ENCODE measurements at regions not wholly inside any gene's neighbourhood (a gene's known extent, or its start where the extent isn't known, plus 50 kb on each side); places are given as distances from the start of the nearest gene placed in this dataset.

DNA sequence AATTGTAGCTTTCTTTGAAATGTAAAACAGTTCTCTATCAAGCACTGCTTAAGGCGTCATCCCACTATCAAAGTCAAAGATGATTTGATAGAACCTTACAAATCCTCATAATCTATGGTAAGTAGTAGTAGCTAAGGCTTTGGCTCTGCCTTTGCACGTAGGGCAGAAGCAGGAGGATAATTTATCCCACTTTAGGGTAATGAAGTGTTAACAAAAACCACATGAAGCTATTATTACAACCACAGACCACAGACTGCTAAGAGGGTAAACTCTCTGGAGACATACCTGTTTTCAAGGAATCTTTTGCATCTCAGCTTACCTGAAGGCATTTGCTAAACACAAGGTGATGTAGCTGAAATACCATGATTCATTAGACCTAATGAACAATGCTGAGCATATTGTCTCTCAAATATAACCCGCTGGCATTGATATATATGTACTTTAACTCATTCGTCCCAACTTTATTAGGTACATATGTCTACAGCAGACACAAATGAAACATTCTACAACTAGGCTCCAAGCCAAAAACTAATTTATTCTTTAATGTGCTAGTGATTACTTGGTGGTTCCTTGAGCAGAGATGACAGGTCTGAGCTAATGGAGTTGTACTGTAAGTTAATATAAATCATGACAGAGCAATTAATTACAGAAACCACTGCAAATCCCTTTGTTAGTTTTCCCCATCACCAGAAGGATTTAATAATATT, 368.8 kb downstream of the ETNK1 start:
- no peak for DNase-seq

DNA sequence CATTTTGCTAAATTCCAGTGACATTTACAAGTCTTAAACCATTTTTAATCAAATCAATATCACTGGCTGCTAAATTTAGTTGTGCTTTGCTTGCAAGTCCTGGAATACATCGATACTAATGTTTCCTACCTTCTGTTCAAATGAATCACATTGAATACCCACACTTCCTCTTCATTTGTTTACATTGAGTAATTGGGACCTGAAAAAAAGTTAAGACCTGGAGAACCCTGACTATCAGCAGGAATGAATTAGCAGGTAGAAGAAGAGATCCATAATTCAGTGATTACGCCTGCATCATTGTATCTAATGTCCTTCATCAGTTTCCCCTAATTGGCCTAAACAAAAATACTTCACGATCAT, 369.3 kb downstream of the ETNK1 start:
- no peak for DNase-seq

DNA sequence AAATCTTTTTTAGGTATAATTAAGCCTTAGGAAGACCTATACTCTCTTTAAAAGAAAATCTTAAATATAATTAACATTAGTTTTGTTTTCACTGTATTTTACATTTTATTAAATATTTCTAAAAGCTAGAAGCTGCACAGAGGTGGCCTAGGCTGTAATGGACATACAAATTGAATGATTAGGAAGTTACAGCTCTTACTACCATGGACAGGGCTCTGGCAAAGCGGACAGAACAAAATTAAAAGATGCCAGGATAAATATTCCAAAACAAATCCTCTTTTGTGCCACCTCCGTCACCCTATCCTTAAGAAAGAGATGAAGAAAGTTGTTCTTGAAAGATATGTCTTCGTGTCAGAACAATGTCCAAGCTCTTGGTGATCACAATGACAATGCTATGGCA, 376.5 kb downstream of the ETNK1 start:
- no peak for DNase-seq

DNA sequence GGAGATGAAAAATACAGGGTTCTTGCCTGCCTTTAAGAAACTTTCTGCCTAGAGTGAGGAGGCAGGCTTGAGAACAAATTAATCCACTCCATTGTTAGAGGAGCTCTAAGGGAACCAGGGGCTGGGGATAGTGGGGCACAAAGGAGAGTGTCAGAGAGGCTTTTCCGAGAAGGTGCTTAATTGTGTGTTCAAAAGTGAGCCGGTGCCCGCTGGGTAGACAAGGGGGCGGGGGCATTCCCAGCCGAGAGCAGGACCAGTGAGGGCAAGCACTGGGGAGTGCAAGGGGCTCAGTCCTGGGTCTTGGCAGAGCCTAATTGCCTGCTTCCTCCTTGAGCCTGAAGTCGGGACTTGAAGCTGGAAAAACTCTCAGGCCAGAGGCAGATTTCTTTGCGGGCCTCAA, 377.4 kb downstream of the ETNK1 start:
- DNase-seq: no peak

DNA sequence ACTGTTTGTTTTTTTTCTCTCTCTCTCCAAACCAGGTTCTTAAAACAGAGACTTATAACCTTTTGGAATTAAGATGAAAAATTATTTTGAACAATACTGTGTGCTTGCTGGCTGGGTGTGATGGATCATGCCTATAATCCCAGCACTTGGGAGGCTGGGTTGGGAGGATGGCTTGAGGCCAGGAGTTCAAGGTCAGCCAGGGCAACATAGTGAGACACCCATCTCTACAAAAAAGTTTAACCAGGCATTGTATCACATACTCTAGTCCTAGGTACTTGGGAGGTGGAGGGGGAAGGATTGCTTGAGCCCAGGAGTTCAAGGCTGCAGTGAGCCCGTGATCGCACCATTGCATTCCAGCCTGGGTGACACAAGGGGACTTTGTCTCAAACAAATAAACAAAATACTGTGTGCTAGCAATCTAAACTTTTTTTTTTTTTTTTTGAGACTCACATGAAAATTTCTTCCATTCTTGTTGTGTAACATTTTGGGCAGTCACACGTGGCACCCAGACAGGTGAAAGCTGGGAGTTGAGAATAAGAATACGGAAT, 379.6 kb downstream of the ETNK1 start:
- no peak for DNase-seq

DNA sequence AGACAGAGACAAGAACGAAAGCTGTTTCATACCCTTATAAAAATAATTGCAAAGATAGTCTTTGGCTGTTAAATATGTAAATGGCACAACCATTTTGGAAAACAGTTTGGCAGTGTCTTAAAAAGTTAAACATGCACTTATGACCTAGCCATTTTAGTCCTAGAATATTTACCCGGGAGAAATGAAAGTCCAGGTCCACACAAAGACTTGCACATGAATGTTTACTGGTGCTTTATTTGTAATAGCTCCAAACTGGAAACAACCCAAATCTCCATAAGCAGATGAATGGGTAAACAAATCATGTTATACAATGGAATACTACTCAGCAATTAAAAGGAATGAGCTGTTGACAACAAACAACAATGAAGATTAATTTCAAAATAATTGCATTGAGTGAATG, 380.4 kb downstream of the ETNK1 start:
- no peak for DNase-seq

GRCh38 chr12:23006413-23006812, 381.4 kb downstream of the ETNK1 start:
- no peak for DNase-seq

GRCh38 chr12:23008623-23009022, 383.7 kb downstream of the ETNK1 start:
- no peak for DNase-seq

- DNase-seq: no peak
Observed at GRCh38 chr12:23014749-23015148, 389.8 kb downstream of the ETNK1 start.

DNA sequence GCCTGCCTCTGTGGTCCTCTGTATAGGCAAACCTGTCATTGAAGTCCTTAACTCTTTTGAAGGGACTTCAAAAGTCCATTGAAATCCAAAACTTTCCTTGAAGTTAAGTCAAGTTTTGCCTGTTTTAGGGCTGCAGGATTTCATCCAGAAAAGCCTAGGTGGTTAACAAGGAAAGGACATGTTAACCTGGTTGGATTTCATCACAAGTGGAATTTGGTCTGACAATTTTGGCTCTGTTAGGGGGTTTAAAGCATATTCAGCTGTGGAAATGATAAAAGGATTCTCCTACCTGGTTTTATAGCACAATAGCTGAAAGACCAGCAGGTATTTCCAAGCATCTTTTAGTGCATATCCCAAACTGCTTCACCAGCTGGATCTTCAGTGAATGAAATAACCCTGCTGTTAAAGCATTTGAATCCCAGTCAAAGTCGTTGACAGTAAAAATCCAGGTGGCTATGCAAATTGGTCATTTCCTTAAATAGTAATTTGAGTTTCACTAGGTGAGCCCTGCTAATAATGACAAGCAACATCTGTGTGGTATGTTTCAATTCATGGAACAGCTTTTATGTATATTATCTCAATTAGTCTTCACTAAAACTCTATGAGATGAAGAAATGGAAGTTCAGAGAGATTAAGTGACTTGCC, 400.5 kb downstream of the ETNK1 start:
- DNase-seq: no peak

- no peak for DNase-seq
Observed at GRCh38 chr12:23028158-23028802, 403.3 kb downstream of the ETNK1 start.

GRCh38 chr12:23029185-23029584, 404.2 kb downstream of the ETNK1 start:
- no peak for DNase-seq

- no peak for DNase-seq
Observed at GRCh38 chr12:23039834-23040233, 414.9 kb downstream of the ETNK1 start.

DNA sequence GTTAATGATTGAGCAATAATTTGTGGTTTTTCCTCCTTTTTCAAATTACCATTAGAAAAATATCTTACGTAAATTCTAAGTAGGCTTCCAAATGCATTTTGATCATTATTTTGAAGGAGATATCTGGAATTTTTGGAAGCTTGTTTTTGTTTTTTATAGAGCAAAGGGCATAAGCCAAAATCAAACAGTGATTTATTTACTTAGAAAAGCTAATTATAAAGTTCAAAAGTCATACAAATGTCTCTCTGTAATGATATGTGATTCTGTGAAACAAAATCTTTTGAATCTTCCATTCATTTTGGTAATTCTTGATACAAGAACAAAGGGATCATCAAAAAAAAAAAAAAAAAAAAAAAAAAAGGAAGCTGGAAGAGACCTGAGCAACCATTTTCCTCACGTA, 416.8 kb downstream of the ETNK1 start:
- DNase-seq: no peak

- no peak for DNase-seq
Observed at GRCh38 chr12:23043646-23044045, 418.7 kb downstream of the ETNK1 start.

- DNase-seq: no peak
Observed at GRCh38 chr12:23049180-23049579, 424.2 kb downstream of the ETNK1 start.

DNA sequence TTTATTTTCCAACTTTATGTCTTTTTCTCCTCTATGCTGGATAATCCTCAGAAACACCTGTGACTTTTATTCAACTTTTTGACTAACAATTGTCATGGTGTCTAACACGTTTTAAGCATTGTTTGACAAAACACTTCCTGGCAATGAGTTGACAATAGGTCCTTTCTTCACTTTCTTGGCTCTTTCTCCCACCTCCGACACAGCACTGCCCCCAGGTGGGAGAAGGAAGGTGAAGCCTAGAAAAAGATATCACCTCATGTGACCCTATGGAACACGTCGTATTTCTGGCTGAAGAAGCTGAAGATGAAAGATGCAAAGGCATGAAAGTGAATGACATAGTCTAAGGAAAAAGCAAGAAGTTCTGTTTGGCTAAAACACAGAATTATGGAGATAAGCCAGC, 430.0 kb downstream of the ETNK1 start:
- no peak for DNase-seq

GRCh38 chr12:23057571-23057970, 432.6 kb downstream of the ETNK1 start:
- no peak for DNase-seq

- DNase-seq: no peak
Observed at GRCh38 chr12:23060161-23060560, 435.2 kb downstream of the ETNK1 start.

DNA sequence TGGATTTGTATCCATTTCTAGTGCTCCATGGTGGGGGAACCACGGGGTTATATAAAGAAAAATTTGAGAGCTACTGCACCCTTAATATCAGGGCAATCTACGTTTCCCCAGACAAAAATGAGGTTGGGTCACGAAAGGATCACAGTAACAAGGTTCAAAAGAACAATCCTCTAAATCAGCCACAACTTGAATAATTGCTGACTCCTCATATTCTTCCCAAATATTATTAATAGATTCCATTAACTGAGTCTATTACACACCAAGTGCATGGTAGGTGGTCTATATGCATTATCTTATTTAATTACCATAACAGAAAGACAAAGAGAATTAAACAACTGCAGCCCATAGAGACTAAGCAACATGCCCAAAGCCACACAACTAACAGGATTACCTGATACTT, 438.2 kb downstream of the ETNK1 start:
- no peak for DNase-seq

- DNase-seq: no peak
Observed at GRCh38 chr12:23066095-23066494, 441.1 kb downstream of the ETNK1 start.

DNA sequence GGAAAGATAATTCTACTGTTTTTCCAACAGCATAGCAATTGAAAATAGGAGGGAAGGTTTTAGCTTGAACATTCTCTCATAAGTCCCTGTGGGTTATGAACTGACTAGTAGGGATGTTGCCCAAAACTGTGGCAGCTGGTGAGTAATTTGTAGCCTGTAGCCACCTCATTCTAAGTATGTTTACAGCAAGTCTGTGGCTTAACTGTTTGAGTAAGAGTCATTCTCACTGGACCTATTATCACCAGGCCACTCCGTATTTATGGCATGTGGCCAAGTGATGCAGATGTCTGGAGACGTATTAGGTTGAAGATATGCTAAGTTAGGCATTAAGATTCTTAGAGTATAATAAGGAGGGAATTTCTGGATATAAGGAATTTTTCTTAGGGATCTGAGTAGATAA, 458.3 kb downstream of the ETNK1 start:
- no peak for DNase-seq

- no peak for DNase-seq
Observed at GRCh38 chr12:23084236-23084995, 459.4 kb downstream of the ETNK1 start.

- DNase-seq: no peak
Observed at GRCh38 chr12:23088594-23088993, 463.6 kb downstream of the ETNK1 start.
